GM23338 (cell line): ENCODE measurements at regions not wholly inside any gene's neighbourhood (a gene's known extent, or its start where the extent isn't known, plus 50 kb on each side); places are given as distances from the start of the nearest gene placed in this dataset.

Source experiments
- CREB1 ChIP-seq: fragments of 250-450 bp; sonication (Bioruptor Pico); IDR thresholded peaks from 2 replicates; pipeline ENCODE4 v1.5.0; 2020; ENCODE audit warnings: low read depth, mild to moderate bottlenecking, moderate library complexity
- EZH2 ChIP-seq: fragments of 200-600 bp; sonication (generic); IDR thresholded peaks from one replicate; pipeline ENCODE4 v1.8.0; 2017; ENCODE audit warnings: antibody characterized with exemption, mild to moderate bottlenecking, low read depth; ENCODE audit not compliant: unreplicated experiment
- EZH2phosphoT487 ChIP-seq: fragments of 200-600 bp; sonication (generic); IDR thresholded peaks from one replicate; pipeline ENCODE4 v1.8.1; 2018; ENCODE audit warnings: antibody characterized with exemption; ENCODE audit not compliant: unreplicated experiment
- JUNB ChIP-seq: IDR thresholded peaks from one replicate; pipeline ENCODE4 v1.6.1; 2016; ENCODE audit warnings: antibody characterized with exemption; ENCODE audit not compliant: unreplicated experiment
- NANOG ChIP-seq: IDR thresholded peaks from 2 replicates; pipeline ENCODE4 v1.6.1; 2016; ENCODE audit warnings: antibody characterized with exemption, borderline replicate concordance
- REST ChIP-seq: IDR thresholded peaks from one replicate; pipeline ENCODE4 v1.6.1; 2018; ENCODE audit warnings: antibody characterized with exemption; ENCODE audit not compliant: unreplicated experiment
- ZNF462 ChIP-seq: fragments of 250-450 bp; sonication (Bioruptor Pico); IDR thresholded peaks from 2 replicates; pipeline ENCODE4 v1.5.0; 2020; ENCODE audit warnings: mild to moderate bottlenecking, moderate library complexity
- TF ChIP-seq, protein P1 (sequence below), 2 experiments: fragments of 200-600 bp in 1 of 2; sonication (generic) in 1 of 2; conservative IDR thresholded peaks; 2 replicates each; pipeline versions ENCODE4 v1.5.1 to v1.6.1; 2016 to 2017; ENCODE audit warnings: antibody characterized with exemption in 2 of 2, low read depth in 2 of 2, mild to moderate bottlenecking in 2 of 2, moderate library complexity in 1 of 2

GRCh38 chr5:85077581-85077980, 692.9 kb upstream of the EDIL3 start (continued):
- no peak for TF ChIP-seq ZNF462 (CRISPR knock-in tag)
- TF ChIP-seq EZH2phosphoT487 = no peak
- TF ChIP-seq CREB1 (CRISPR knock-in tag) = no peak
- TF ChIP-seq EZH2 = no peak
- TF ChIP-seq REST = no peak
- TF ChIP-seq JUNB = no peak
- no peak for TF ChIP-seq NANOG
- TF ChIP-seq, protein P1, sequence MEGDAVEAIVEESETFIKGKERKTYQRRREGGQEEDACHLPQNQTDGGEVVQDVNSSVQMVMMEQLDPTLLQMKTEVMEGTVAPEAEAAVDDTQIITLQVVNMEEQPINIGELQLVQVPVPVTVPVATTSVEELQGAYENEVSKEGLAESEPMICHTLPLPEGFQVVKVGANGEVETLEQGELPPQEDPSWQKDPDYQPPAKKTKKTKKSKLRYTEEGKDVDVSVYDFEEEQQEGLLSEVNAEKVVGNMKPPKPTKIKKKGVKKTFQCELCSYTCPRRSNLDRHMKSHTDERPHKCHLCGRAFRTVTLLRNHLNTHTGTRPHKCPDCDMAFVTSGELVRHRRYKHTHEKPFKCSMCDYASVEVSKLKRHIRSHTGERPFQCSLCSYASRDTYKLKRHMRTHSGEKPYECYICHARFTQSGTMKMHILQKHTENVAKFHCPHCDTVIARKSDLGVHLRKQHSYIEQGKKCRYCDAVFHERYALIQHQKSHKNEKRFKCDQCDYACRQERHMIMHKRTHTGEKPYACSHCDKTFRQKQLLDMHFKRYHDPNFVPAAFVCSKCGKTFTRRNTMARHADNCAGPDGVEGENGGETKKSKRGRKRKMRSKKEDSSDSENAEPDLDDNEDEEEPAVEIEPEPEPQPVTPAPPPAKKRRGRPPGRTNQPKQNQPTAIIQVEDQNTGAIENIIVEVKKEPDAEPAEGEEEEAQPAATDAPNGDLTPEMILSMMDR (conservative IDR thresholded peaks at IDR 0.05; ENCODE audit: low read depth in 2 of 2) = no peak
